Bone marrow (tissue), 2 donors: ENCODE measurements at regions not wholly inside any gene's neighbourhood (a gene's known extent, or its start where the extent isn't known, plus 50 kb on each side); places are given as distances from the start of the nearest gene placed in this dataset.
"Not testable (repeated sequence)": the region's sequence is repeated elsewhere in the genome, so short reads cannot be mapped to it uniquely, and the experiment has no call there.

Experiments used
- DNase-seq, 2 donors: peaks; one replicate each; lab custom pipeline; 2025; lab: John Stamatoyannopoulos, UW

GRCh38 chr7:6990426-6991152 lies 164.5 kb upstream of the CCZ1B start:
- DNase-seq, result not testable (repeated sequence)

- not testable (repeated sequence) for DNase-seq
Measured at GRCh38 chr7:6991169-6991611, 165.1 kb upstream of the CCZ1B start.

- DNase-seq, result not testable (repeated sequence)
Measured at GRCh38 chr7:6991686-6992085, 165.6 kb upstream of the CCZ1B start.

- DNase-seq, result not testable (repeated sequence)
Measured at GRCh38 chr7:6992133-6992532, 166.1 kb upstream of the CCZ1B start.

GRCh38 chr7:6995026-6995425 lies 169.0 kb upstream of the CCZ1B start:
- not testable (repeated sequence) for DNase-seq

- DNase-seq, result not testable (repeated sequence)
Measured at GRCh38 chr7:6995493-6996289, 169.6 kb upstream of the CCZ1B start.

- not testable (repeated sequence) for DNase-seq
Measured at GRCh38 chr7:6999067-6999666, 173.1 kb upstream of the CCZ1B start.

GRCh38 chr7:7002418-7003062 lies 176.5 kb upstream of the CCZ1B start:
- no peak for DNase-seq

GRCh38 chr7:7005303-7005702 lies 177.0 kb upstream of the C1GALT1 start:
- no peak for DNase-seq

GRCh38 chr7:7005949-7006348 lies 176.4 kb upstream of the C1GALT1 start:
- not testable (repeated sequence) for DNase-seq

- DNase-seq, result not testable (repeated sequence)
Measured at GRCh38 chr7:7011241-7011640, 171.1 kb upstream of the C1GALT1 start.

- not testable (repeated sequence) for DNase-seq
Measured at GRCh38 chr7:7011751-7012150, 170.6 kb upstream of the C1GALT1 start.

GRCh38 chr7:7014827-7015595 lies 167.3 kb upstream of the C1GALT1 start:
- DNase-seq, result no peak

GRCh38 chr7:7017707-7018280 lies 164.6 kb upstream of the C1GALT1 start:
- DNase-seq, result no peak

GRCh38 chr7:7018290-7018689 lies 164.1 kb upstream of the C1GALT1 start:
- no peak for DNase-seq

GRCh38 chr7:7032221-7032620 lies 150.1 kb upstream of the C1GALT1 start:
- no peak for DNase-seq

GRCh38 chr7:7035851-7036250 lies 146.5 kb upstream of the C1GALT1 start:
- DNase-seq, result no peak

GRCh38 chr7:7042286-7042893 lies 140.0 kb upstream of the C1GALT1 start:
- not testable (repeated sequence) for DNase-seq

- DNase-seq, result no peak
Measured at GRCh38 chr7:7044806-7045205, 137.5 kb upstream of the C1GALT1 start.

GRCh38 chr7:7048213-7048612 lies 134.1 kb upstream of the C1GALT1 start:
- DNase-seq, result no peak
